CD14-positive monocyte (primary cell): ENCODE measurements at regions not wholly inside any gene's neighbourhood (a gene's known extent, or its start where the extent isn't known, plus 50 kb on each side); places are given as distances from the start of the nearest gene placed in this dataset.
A peak's percentile ranks its signal among the peaks of the same experiment; 100 is the strongest.

Experiments used
- DNase-seq, 3 donors: peaks; one replicate each; pipeline ENCODE4 v3.0.0-alpha.2; 2011 to 2022
- H2AFZ ChIP-seq: 2 replicates; pipeline ENCODE4 v1.6.0; 2012; ENCODE audit warnings: mild to moderate bottlenecking, low read depth, low read length, inconsistent platforms; ENCODE audit not compliant: insufficient read depth, poor library complexity, severe bottlenecking
- H3K27ac ChIP-seq, 2 donors: 1 replicate in 1 of 2; 2 replicates in 1 of 2; pipeline ENCODE4 v1.5.1; 2012 to 2013; ENCODE audit warnings: low read length in 2 of 2, control low read depth in 1 of 2, inconsistent platforms in 1 of 2, low read depth in 1 of 2, mild to moderate bottlenecking in 1 of 2
- H3K27me3 ChIP-seq, 2 donors: one replicate each; pipeline versions ENCODE4 v1.6.0 to v1.6.1; 2011 to 2013; ENCODE audit warnings: low read length in 2 of 2; ENCODE audit not compliant: control insufficient read depth in 2 of 2, insufficient read depth in 2 of 2
- H3K36me3 ChIP-seq, 2 donors: replicated peaks in 1 of 2; 1 replicate in 1 of 2; 2 replicates in 1 of 2; pipeline versions ENCODE4 v1.5.1 to v1.6.1; 2012 to 2013; ENCODE audit warnings: low read length in 2 of 2, control low read depth in 1 of 2, inconsistent platforms in 1 of 2, mild to moderate bottlenecking in 1 of 2; ENCODE audit not compliant: insufficient read depth in 2 of 2, control insufficient read depth in 1 of 2
- H3K4me1 ChIP-seq, 2 donors: 1 replicate in 1 of 2; 2 replicates in 1 of 2; pipeline versions ENCODE4 v1.5.1 to v1.6.1; 2012 to 2013; ENCODE audit warnings: low read length in 2 of 2, control low read depth in 1 of 2, inconsistent platforms in 1 of 2, mild to moderate bottlenecking in 1 of 2, moderate library complexity in 1 of 2; ENCODE audit not compliant: insufficient read depth in 2 of 2, control insufficient read depth in 1 of 2
- H3K4me2 ChIP-seq: replicated peaks from 2 replicates; pipeline ENCODE3; 2012; ENCODE audit warnings: low read length, moderate library complexity, mild to moderate bottlenecking; ENCODE audit not compliant: poor library complexity, severe bottlenecking; ENCODE audit errors: extremely low read depth
- H3K4me3 ChIP-seq, 3 experiments: fragments of 200-600 bp in 1 of 3; sonication (generic) in 1 of 3; replicated peaks in 1 of 3; 1 replicate in 2 of 3; 2 replicates in 1 of 3; pipeline ENCODE4 v1.5.1; 2011 to 2013; ENCODE audit warnings: low read length in 3 of 3, mild to moderate bottlenecking in 3 of 3, control low read depth in 2 of 3, low read depth in 2 of 3, inconsistent platforms in 1 of 3, moderate library complexity in 1 of 3
- H3K79me2 ChIP-seq: 2 replicates; pipeline ENCODE4 v1.6.0; 2012; ENCODE audit warnings: mild to moderate bottlenecking, control low read depth, inconsistent platforms, low read length, moderate library complexity; ENCODE audit not compliant: insufficient read depth
- H3K9ac ChIP-seq: 2 replicates; pipeline ENCODE4 v1.6.0; 2017; ENCODE audit warnings: low read length, mild to moderate bottlenecking; ENCODE audit not compliant: insufficient read depth, poor library complexity, severe bottlenecking
- H3K9me3 ChIP-seq, 2 donors: replicated peaks in 1 of 2; 1 replicate in 1 of 2; 2 replicates in 1 of 2; pipeline versions ENCODE4 v1.5.1 to v1.6.1; 2012 to 2013; ENCODE audit warnings: low read length in 2 of 2, control low read depth in 1 of 2; ENCODE audit not compliant: control insufficient read depth in 1 of 2, insufficient read depth in 1 of 2
- H4K20me1 ChIP-seq: 2 replicates; pipeline ENCODE4 v1.6.0; 2012; ENCODE audit warnings: mild to moderate bottlenecking, low read length, control low read depth, moderate library complexity; ENCODE audit not compliant: insufficient read depth
- H3K27ac Mint-ChIP-seq, 7 donors: one replicate each; pipeline ENCODE4 v1.8.0; 2020; ENCODE audit warnings: mild to moderate bottlenecking in 7 of 7, mixed read lengths in 7 of 7, moderate library complexity in 6 of 7, inconsistent platforms in 2 of 7
- H3K27me3 Mint-ChIP-seq, 3 donors: one replicate each; pipeline ENCODE4 v1.8.0; 2021 to 2022; ENCODE audit warnings: low read depth in 3 of 3, mild to moderate bottlenecking in 3 of 3, mixed read lengths in 3 of 3, moderate library complexity in 3 of 3, inconsistent platforms in 1 of 3
- H3K36me3 Mint-ChIP-seq, 2 donors: one replicate each; pipeline ENCODE4 v1.8.0; 2020; ENCODE audit warnings: mixed read lengths in 2 of 2, inconsistent platforms in 1 of 2, mild to moderate bottlenecking in 1 of 2
- H3K4me1 Mint-ChIP-seq: one replicate; pipeline ENCODE4 v1.8.0; 2020; ENCODE audit warnings: mild to moderate bottlenecking, mixed read lengths
- H3K4me3 Mint-ChIP-seq, 2 donors: one replicate each; pipeline ENCODE4 v1.8.0; 2020; ENCODE audit warnings: mild to moderate bottlenecking in 2 of 2, mixed read lengths in 2 of 2, moderate library complexity in 1 of 2
- H3K9me3 Mint-ChIP-seq, 7 donors: one replicate each; pipeline ENCODE4 v1.8.0; 2020 to 2022; ENCODE audit warnings: mixed read lengths in 7 of 7, mild to moderate bottlenecking in 6 of 7, moderate library complexity in 6 of 7, inconsistent platforms in 2 of 7
- CTCF ChIP-seq: fragments of 200-600 bp; IDR thresholded peaks from one replicate; pipeline ENCODE4 v1.8.0; 2022; ENCODE audit warnings: antibody characterized with exemption, mild to moderate bottlenecking
- WGBS: methylation state at CpG from one replicate; pipeline ENCODE4 v1.1.5; 2013; ENCODE audit warnings: missing lambda C conversion rate; ENCODE audit not compliant: insufficient coverage; 5-methylcytosine and 5-hydroxymethylcytosine counted together
- intact Hi-C, 2 donors: fragments of 100-400 bp; cut with micrococcal nuclease; formaldehyde crosslinking; loops; one replicate each; pipeline versions ENCODE4 v1.15.0 to v1.15.1; 2023

- no peak overlapping the region for H2AFZ ChIP-seq
- no peak overlapping the region for H3K4me2 ChIP-seq
- H3K27me3 ChIP-seq, result no peaks in the 10 kb centered on the region
- no peak overlapping the region for H3K9ac ChIP-seq
- 86% methylated on average over 4 of the region's 6 CpGs for WGBS
- no peaks in the 10 kb centered on the region for H3K4me1 ChIP-seq
- H3K9me3 Mint-ChIP-seq, result peaks cover 0 to 9% (median 0%) of the 10 kb centered on the region in 7 donors
- H3K27me3 Mint-ChIP-seq, result no peaks in the 10 kb centered on the region
- H3K36me3 ChIP-seq, result no peaks in the 10 kb centered on the region
- intact Hi-C loops, result no loop called here
- DNase-seq, result no peak
- H3K9me3 ChIP-seq, result peaks cover 0 to 3% of the 10 kb centered on the region in 2 donors
- H3K27ac Mint-ChIP-seq, result peak overlapping the region in 1 of 7 donors; percentile 44
- no peak overlapping the region for H3K4me3 Mint-ChIP-seq
- no peaks in the 10 kb centered on the region for H3K79me2 ChIP-seq
- H3K27ac ChIP-seq, result no peak overlapping the region
- H3K4me1 Mint-ChIP-seq, result no peaks in the 10 kb centered on the region
- H3K4me3 ChIP-seq, result no peak overlapping the region
- TF ChIP-seq CTCF, result no peak
- H4K20me1 ChIP-seq, result no peaks in the 10 kb centered on the region
- no peaks in the 10 kb centered on the region for H3K36me3 Mint-ChIP-seq
Measured at GRCh38 chr18:69158944-69159343, 241.7 kb upstream of the DOK6 start.

GRCh38 chr18:69161383-69162028, 239.2 kb upstream of the DOK6 start:
- no peak overlapping the region for H3K4me3 ChIP-seq
- 87% methylated on average over 8 of the region's 9 CpGs for WGBS

More at GRCh38 chr18:69161383-69162028, 239.2 kb upstream of the DOK6 start:
- Mint-ChIP-seq H3K36me3 (no peaks in the 10 kb centered on the region), H3K4me1 (no peaks in the 10 kb centered on the region), H3K27ac (no peak overlapping the region), H3K27me3 (no peaks in the 10 kb centered on the region), H3K4me3 (no peak overlapping the region), H3K9me3 (peaks cover 0 to 7% (median 0%) of the 10 kb centered on the region in 7 donors)
- Histone ChIP-seq H3K9me3 (peaks cover 3 to 5% of the 10 kb centered on the region in 2 donors), H2AFZ (no peak overlapping the region), H3K4me2 (no peak overlapping the region), H4K20me1 (no peaks in the 10 kb centered on the region), H3K27me3 (no peaks in the 10 kb centered on the region), H3K36me3 (no peaks in the 10 kb centered on the region), H3K27ac (no peak overlapping the region), H3K79me2 (no peaks in the 10 kb centered on the region), H3K9ac (no peak overlapping the region), H3K4me1 (no peaks in the 10 kb centered on the region)
- DNase-seq, result no peak
- intact Hi-C loops, result no loop called here
- TF ChIP-seq CTCF, result no peak
